SU-DHL-6 (cell line): ENCODE measurements at regions not wholly inside any gene's neighbourhood (a gene's known extent, or its start where the extent isn't known, plus 50 kb on each side); places are given as distances from the start of the nearest gene placed in this dataset.

Experiments used
- H2AFZ ChIP-seq: fragments of 200-600 bp; sonication (generic); 2 replicates; pipeline ENCODE4 v1.6.1; 2014; ENCODE audit warnings: low read depth, mild to moderate bottlenecking, moderate library complexity, mixed read lengths, antibody characterized with exemption, low read length; ENCODE audit not compliant: severe bottlenecking
- H3F3A ChIP-seq: fragments of 200-600 bp; shearing (Covaris generic); 2 replicates; pipeline ENCODE4 v1.6.0; 2016; ENCODE audit warnings: antibody characterized with exemption, mild to moderate bottlenecking; ENCODE audit not compliant: insufficient read depth
- H3K27ac ChIP-seq: fragments of 200-600 bp; sonication (generic); 2 replicates; pipeline ENCODE4 v1.5.1; 2016; ENCODE audit warnings: low read depth, mild to moderate bottlenecking, low read length, moderate library complexity, mixed read lengths
- H3K27me3 ChIP-seq: fragments of 200-600 bp; sonication (generic), shearing (Covaris generic); 2 replicates; pipeline ENCODE4 v1.6.0; 2014; ENCODE audit warnings: mild to moderate bottlenecking, low read length
- H3K36me3 ChIP-seq: fragments of 200-600 bp; sonication (generic); 2 replicates; pipeline ENCODE4 v1.6.1; 2014; ENCODE audit warnings: mild to moderate bottlenecking, low read length, mixed read lengths
- H3K4me2 ChIP-seq: fragments of 300-600, 200-600 bp; shearing (Covaris generic), sonication (generic); 2 replicates; pipeline ENCODE4 v1.6.0; 2014; ENCODE audit warnings: low read length, low read depth, mild to moderate bottlenecking; ENCODE audit not compliant: poor library complexity, severe bottlenecking
- H3K4me3 ChIP-seq: fragments of 200-600 bp; sonication (generic); 2 replicates; pipeline ENCODE4 v1.5.1; 2014; ENCODE audit warnings: antibody characterized with exemption, low read length, mild to moderate bottlenecking, mixed read lengths; ENCODE audit not compliant: insufficient read depth, poor library complexity, severe bottlenecking
- H3K79me2 ChIP-seq: fragments of 200-600 bp; sonication (generic); 2 replicates; pipeline ENCODE4 v1.6.1; 2014; ENCODE audit warnings: mild to moderate bottlenecking, low read length, moderate library complexity; ENCODE audit not compliant: insufficient read depth
- H3K9ac ChIP-seq: fragments of 200-600 bp; sonication (generic); 2 replicates; pipeline ENCODE4 v1.7.0; 2014; ENCODE audit warnings: mild to moderate bottlenecking, low read length
- H3K9me2 ChIP-seq: fragments of 200-600 bp; sonication (generic); replicated peaks from 2 replicates; pipeline ENCODE4 v1.6.1; 2014; ENCODE audit warnings: low read length; ENCODE audit not compliant: insufficient read depth
- H3K9me3 ChIP-seq: fragments of 200-600 bp; sonication (generic); 2 replicates; pipeline ENCODE4 v1.6.1; 2014; ENCODE audit warnings: low read length, mixed read lengths; ENCODE audit not compliant: insufficient read depth
- H4K20me1 ChIP-seq: fragments of 200-600 bp; sonication (generic); 2 replicates; pipeline ENCODE4 v1.6.1; 2014; ENCODE audit warnings: low read depth, mild to moderate bottlenecking, antibody characterized with exemption, low read length, moderate library complexity, mixed read lengths
- EZH2phosphoT487 ChIP-seq: fragments of 200-600 bp; sonication (generic), shearing (Covaris generic); conservative IDR thresholded peaks from 2 replicates; pipeline ENCODE4 v1.6.1; 2018; ENCODE audit warnings: mild to moderate bottlenecking, antibody characterized with exemption, low read length, moderate library complexity, mixed read lengths
- TF ChIP-seq, protein P1 (sequence below): fragments of 200-600 bp; sonication (generic); IDR thresholded peaks from one replicate; pipeline ENCODE4 v1.5.1; 2017; ENCODE audit warnings: antibody characterized with exemption, mild to moderate bottlenecking, low read length, moderate library complexity; ENCODE audit not compliant: insufficient read depth, poor library complexity, severe bottlenecking

DNA sequence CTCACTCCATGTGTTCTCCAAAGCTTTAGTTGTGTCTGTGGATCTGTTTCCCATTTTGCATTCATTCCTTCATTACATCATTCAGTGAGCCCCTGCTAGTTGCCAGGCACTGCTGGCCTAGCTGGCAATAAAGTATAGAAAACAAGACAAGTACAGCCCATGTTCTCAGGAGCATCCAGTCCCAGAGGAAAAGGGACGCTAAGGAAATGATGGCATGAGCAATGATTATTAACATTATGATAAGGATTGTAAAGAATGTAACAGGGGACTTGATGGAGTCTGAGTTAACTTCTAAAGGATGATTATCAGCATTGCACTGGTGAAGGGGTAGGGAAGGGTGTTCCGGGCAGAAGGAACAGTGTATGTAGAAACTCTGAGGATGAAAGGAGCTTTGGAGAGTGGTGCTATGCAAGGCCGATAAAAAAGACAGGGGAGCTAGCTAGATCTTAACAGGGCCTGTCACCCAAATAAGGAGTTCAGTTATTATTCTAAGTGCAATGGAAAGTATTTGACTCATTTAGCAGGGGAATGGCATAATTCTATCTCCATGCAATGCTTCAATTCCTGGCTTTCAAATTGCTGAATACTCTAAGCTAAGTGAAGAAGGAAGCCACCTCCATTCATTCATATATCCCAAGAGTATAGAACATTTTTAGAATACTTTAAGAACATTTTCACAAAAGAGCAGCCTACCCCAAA is 258.2 kb upstream of the STT3B start:
- Histone ChIP-seq H3K4me2 (no peak overlapping the region), H3K27me3 (no peaks in the 10 kb centered on the region), H3K9me3 (no peaks in the 10 kb centered on the region), H3K9ac (no peak overlapping the region), H3K4me3 (no peak overlapping the region), H3F3A (no peaks in the 10 kb centered on the region), H3K27ac (no peak overlapping the region), H3K79me2 (no peaks in the 10 kb centered on the region), H4K20me1 (no peaks in the 10 kb centered on the region), H3K9me2 (no peaks in the 10 kb centered on the region), H2AFZ (no peak overlapping the region), H3K36me3 (no peaks in the 10 kb centered on the region)
- no peak for TF ChIP-seq EZH2phosphoT487

- Histone ChIP-seq H3K4me3 (no peak overlapping the region), H3K9ac (no peak overlapping the region), H3K27ac (no peak overlapping the region)
Observed at GRCh38 chr3:31275038-31275572, 257.6 kb upstream of the STT3B start.

DNA sequence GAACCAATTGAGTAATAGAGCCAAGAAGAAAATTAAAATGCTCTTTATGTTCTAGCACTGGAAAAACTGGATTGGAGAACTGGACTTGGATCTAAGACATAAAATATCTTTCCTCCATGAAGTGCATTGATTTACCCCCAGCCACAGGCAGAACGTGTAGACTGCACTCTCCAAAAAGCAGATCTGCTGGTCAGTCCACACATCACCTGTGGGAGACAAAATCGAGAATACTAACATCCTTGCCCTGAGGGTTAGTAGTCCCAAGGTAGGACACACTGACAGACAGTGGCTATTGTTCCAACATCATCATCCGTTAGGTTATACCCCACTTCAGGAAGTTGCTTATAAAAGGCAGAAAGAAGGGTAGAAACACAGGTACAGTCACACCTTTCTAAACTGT is 257.1 kb upstream of the STT3B start:
- Histone ChIP-seq H3K79me2 (no peaks in the 10 kb centered on the region), H4K20me1 (no peaks in the 10 kb centered on the region), H3K27ac (no peak overlapping the region), H3K9ac (no peak overlapping the region), H3K4me3 (no peak overlapping the region), H2AFZ (no peak overlapping the region), H3K4me2 (no peak overlapping the region), H3K27me3 (no peaks in the 10 kb centered on the region), H3K9me2 (no peaks in the 10 kb centered on the region), H3K36me3 (no peaks in the 10 kb centered on the region), H3K9me3 (no peaks in the 10 kb centered on the region), H3F3A (no peaks in the 10 kb centered on the region)
- TF ChIP-seq, protein P1, sequence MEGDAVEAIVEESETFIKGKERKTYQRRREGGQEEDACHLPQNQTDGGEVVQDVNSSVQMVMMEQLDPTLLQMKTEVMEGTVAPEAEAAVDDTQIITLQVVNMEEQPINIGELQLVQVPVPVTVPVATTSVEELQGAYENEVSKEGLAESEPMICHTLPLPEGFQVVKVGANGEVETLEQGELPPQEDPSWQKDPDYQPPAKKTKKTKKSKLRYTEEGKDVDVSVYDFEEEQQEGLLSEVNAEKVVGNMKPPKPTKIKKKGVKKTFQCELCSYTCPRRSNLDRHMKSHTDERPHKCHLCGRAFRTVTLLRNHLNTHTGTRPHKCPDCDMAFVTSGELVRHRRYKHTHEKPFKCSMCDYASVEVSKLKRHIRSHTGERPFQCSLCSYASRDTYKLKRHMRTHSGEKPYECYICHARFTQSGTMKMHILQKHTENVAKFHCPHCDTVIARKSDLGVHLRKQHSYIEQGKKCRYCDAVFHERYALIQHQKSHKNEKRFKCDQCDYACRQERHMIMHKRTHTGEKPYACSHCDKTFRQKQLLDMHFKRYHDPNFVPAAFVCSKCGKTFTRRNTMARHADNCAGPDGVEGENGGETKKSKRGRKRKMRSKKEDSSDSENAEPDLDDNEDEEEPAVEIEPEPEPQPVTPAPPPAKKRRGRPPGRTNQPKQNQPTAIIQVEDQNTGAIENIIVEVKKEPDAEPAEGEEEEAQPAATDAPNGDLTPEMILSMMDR = no peak
- TF ChIP-seq EZH2phosphoT487 = no peak

More at GRCh38 chr3:31275038-31275572, 257.6 kb upstream of the STT3B start:
- Histone ChIP-seq H3K9me2 (no peaks in the 10 kb centered on the region), H3K4me2 (no peak overlapping the region), H2AFZ (no peak overlapping the region), H3K27me3 (no peaks in the 10 kb centered on the region), H3F3A (no peaks in the 10 kb centered on the region), H3K36me3 (no peaks in the 10 kb centered on the region), H3K79me2 (no peaks in the 10 kb centered on the region), H4K20me1 (no peaks in the 10 kb centered on the region), H3K9me3 (no peaks in the 10 kb centered on the region)
- no peak for TF ChIP-seq EZH2phosphoT487
- TF ChIP-seq, protein P1 = no peak

GRCh38 chr3:31277582-31277981 is 255.1 kb upstream of the STT3B start:
- no peak overlapping the region for H3K4me2 ChIP-seq

More at GRCh38 chr3:31277582-31277981, 255.1 kb upstream of the STT3B start:
- Histone ChIP-seq H3K79me2 (no peaks in the 10 kb centered on the region), H4K20me1 (no peaks in the 10 kb centered on the region), H3K9me2 (no peaks in the 10 kb centered on the region), H3K36me3 (no peaks in the 10 kb centered on the region), H3K4me3 (no peak overlapping the region), H3K9ac (no peak overlapping the region), H3F3A (no peaks in the 10 kb centered on the region), H3K27ac (no peak overlapping the region), H2AFZ (no peak overlapping the region), H3K9me3 (no peaks in the 10 kb centered on the region), H3K27me3 (no peaks in the 10 kb centered on the region)
- no peak for TF ChIP-seq EZH2phosphoT487
- TF ChIP-seq, protein P1 = no peak
